GM19463 (cell line): ENCODE measurements at regions not wholly inside any gene's neighbourhood (a gene's known extent, or its start where the extent isn't known, plus 50 kb on each side); places are given as distances from the start of the nearest gene placed in this dataset.

Source experiments
- ATAC-seq: cut with Tn5 transposase; IDR thresholded peaks from one replicate; pipeline ENCODE4 v1.9.1; 2021; ENCODE audit warnings: mild to moderate bottlenecking, moderate library complexity; ENCODE audit not compliant: unreplicated experiment

GRCh38 chr13:67643516-67644055 is 413.4 kb upstream of the PCDH9 start:
- ATAC-seq = no peak

DNA sequence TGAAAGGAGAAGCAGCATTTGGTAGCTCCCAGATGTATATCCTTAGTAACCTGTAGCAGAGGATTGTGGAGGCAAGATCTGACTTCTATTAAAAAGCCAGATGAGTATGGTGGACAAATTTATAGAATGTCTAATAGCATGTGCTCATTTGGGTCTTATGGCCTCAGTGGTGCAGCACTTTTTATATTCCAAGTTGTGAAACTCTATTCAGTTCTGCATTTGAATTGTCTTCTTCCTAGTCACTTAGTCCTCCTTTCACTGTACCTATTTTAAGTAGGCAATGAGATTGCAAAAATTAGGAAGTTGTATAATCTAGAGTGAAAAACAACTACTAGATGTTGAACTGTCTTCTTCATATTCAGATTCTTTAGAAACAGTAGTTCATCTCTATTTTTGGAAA is 412.5 kb upstream of the PCDH9 start:
- ATAC-seq = no peak

DNA sequence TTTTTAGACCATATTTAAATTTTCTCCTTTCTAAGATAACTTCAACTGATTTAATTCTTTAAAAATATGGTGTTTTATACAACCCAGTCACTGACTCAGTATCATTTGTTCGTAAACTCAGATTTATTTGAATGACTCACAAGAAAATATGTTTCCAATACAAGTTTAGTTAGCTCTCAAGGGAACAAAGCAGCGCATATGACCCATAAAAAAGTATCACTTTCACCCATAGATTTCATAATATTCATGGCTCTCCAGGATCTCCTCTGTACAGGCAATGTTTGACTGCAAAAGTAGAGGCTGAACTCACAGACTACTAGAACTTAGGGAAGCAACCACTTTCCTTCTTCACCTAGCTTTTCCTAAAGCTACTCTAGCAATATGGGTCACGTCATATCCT is 405.6 kb upstream of the PCDH9 start:
- ATAC-seq = no peak

GRCh38 chr13:67632590-67632989 is 402.5 kb upstream of the PCDH9 start:
- no peak for ATAC-seq

- ATAC-seq = no peak
Observed at GRCh38 chr13:67630640-67631039, 400.5 kb upstream of the PCDH9 start.

- no peak for ATAC-seq
Observed at GRCh38 chr13:67623630-67624029, 393.5 kb upstream of the PCDH9 start.

DNA sequence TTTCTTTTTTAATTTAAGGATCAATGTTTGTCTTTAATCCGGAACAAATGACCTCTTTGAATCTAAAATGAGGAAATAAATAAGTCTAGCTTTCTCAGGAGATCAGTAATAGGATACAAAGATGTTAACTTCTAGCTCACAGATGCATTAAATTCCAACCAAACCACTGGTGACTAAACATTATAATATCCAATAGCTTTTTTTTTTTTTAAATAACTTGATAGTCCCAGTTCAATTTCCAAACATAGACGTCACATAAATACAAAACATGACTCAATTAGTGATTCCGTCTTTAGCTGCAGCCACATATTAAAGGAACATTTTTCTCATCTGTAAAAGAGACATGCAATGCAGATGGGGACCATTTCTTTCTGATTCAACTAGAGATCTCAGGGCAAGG is 390.5 kb upstream of the PCDH9 start:
- no peak for ATAC-seq

- no peak for ATAC-seq
Observed at GRCh38 chr13:67619995-67620380, 389.9 kb upstream of the PCDH9 start.

GRCh38 chr13:67619351-67619994 is 389.3 kb upstream of the PCDH9 start:
- no peak for ATAC-seq

DNA sequence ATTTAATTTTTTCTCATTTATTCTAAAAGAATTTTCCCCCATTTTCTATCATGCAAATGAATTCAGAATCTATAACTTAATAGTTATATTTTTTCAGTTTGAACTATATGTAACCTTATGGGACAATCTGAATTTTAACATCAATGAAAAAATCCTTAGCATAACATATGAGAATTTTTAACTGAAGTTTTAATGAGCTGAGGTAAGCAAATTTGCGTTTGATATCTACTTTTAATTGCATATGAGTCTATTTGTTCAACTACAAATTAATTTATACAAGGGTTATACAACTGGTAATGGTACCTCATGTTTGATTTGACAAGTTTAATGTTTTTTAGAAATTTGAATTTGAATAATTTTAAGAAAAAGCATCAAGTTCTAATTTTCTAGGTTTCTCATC is 384.4 kb upstream of the PCDH9 start:
- ATAC-seq = no peak

DNA sequence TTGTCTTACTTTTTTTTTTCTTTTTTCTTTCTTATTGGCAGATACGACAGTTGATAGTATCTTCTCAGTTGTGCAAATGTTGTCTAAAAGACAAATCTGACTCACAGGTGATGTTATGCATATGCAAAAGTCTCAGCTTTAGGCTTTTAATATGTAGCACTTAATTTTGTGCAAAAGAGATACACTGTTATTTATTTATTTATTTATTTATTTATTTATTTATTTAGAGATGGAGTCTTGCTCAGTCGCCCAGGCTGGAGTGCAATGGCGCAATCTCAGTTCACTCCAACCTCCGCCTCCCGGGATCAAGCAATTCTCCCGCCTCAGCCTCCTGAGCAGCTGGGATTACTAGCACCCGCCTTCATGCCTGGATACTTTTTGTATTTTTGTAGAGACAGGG is 383.9 kb upstream of the PCDH9 start:
- no peak for ATAC-seq

- no peak for ATAC-seq
Observed at GRCh38 chr13:67588607-67589006, 358.5 kb upstream of the PCDH9 start.

DNA sequence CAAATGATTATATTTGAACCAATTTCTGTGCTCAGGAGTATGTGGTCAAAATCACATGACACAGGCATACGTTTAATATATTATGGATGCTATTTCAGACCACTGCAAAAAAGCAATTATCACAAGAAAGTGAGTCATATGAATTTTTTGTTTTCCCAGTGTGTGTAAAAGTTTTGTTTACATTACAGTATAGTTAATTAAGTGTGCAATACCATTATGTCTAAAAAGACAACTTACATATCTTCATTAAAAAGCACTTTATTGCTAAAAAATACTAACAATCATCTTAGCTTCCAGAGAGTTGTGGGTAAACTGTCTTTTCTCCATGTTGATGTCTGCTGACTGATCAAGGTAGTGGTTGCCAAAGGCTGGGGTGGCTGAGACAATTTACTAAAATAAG is 347.2 kb upstream of the PCDH9 start:
- no peak for ATAC-seq

DNA sequence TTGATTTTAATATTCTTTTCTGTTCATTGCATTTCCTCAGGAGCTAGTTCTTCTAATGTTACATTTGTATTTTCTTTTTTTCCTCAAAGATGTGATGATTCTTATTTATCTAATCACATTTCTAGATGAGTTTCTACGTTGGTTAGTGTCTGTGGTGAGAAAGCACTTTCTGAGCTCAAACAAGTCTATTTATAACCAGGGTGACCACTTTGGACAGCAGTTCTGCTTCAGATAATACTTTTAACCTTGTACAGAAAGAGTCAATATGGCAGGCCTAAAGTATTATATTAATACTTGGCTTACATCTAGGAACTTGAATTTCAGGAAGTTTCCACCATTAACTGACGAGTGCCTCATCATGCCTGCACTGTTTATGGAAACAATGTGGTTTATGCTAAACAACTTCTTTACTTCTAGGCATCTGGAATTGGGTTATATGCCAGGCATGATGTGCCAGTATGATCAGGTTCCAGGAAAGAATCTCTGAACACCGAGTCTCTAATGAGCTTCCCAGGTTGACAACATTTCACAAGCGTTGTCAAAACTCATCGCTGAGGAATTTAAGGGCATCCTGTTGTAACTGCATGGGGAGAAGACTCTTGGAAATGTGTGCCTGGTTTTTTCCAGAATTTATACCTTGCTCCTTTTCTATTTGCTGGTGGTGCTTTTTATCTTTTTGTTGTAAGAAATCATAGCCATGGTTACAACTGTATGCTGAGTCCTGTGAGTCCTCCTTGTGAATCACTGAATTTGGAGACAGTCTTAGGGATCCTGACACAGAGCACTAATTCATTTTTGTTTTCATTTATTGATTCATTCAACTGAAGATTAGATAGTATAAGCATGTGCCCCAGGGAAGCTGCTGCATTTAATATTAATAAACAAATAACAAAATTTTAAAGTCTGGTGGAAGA is 344.4 kb upstream of the PCDH9 start:
- ATAC-seq = no peak

- ATAC-seq = no peak
Observed at GRCh38 chr13:67568205-67568604, 338.1 kb upstream of the PCDH9 start.

DNA sequence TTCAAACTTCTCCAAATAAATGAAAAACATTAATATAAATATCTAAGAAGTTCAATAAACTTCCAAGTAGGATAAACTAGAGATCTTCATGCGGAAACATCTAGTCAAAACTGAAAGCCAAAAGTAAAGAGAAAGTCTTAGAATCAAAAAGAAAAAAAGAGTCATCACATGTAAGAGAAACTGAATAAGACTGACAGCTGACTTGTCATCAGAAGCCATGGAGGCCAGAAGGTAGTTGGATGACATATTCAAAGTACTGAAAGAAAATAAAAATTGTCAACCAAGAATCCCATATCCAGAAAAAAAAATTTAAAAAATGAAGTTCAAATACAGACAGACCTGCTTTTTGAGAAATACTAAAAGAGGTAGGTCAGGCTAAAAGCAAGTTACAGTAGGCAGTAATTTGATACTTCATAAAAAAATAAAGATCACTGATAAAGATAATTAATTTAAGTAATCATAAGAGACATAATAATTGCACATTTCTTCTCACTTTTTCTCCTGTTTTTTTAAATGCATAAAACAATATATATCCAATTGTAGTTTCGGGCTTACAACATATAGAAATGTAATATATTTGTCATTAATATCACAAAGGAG is 327.6 kb upstream of the PCDH9 start:
- ATAC-seq = no peak

DNA sequence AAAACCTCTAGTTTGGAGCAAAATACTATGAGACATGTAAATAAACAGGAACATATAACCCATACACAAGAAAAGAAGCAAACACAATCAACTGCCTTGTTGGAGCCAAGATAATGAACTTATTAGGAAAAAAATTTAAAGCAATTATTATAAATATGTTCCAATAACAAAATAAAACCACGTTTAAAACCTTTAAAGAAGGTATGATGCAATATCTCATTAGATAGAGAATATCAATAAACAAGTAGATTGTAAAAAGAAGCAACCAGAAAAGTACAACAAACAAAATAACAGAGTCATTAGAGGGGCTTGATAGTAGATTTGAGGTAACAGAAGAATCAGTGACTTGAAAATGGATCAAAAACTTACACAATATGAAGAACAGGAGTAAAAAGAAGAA is 327.0 kb upstream of the PCDH9 start:
- ATAC-seq = no peak

DNA sequence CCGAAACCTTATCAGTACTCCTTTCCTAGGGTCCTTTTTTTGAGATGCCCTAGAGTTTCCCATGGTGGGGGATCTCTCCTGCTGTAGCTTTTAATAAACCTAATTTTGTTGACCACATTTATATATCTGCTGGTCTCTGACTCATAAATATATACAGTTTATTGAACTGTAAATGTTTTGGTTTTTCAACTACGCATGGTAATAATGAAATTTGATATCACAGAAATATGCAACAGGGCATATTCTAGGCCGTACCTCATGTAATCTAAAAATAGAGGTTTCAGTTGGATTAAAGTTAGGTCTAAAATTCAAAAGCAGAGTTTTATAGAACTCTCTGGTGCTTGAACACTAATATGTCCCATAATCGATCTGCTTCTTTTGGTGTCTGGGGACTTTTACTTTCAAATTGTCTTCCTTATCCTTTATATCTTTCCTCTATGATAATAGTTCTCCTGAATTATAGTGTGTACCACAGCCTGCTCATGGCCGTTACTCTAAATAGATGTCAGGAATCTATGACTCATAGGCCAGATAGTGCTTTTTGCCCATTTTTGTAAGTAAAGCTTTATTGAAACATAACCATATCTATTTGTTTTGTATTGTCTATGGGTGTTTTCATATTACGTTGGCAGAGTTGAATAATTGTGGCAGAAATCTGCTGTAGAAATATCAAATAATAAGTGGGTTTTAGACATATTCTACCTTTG is 324.8 kb upstream of the PCDH9 start:
- ATAC-seq = peak; percentile 9

DNA sequence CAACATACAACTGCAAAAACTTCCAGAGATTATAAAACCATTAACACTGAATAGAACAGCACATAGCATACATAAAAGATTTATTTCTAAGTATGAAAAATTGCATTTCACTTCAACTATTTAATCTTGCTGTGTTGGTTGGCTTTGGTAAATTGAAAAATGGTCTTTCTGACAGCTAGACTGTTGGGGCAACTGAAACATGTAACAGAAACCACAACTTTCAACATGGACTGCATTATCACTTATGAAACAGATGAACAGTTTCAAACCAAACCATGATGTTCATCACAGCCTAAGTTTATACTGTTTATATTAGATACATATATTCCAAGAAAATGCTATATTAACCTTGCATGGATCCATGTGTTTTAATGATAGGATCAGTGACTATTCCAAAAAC is 324.1 kb upstream of the PCDH9 start:
- peak; percentile 73 for ATAC-seq

- ATAC-seq = no peak
Observed at GRCh38 chr13:67549331-67549730, 319.2 kb upstream of the PCDH9 start.

GRCh38 chr13:67538906-67539305 is 308.8 kb upstream of the PCDH9 start:
- no peak for ATAC-seq
